Neural progenitor cell (in vitro differentiated cells): ENCODE measurements at regions not wholly inside any gene's neighbourhood (a gene's known extent, or its start where the extent isn't known, plus 50 kb on each side); places are given as distances from the start of the nearest gene placed in this dataset.

Experiments used
- CTCF ChIP-seq: fragments of 200-600 bp; sonication (generic); IDR thresholded peaks from 2 replicates; pipeline ENCODE4 v1.5.1; 2017; ENCODE audit warnings: antibody characterized with exemption, mild to moderate bottlenecking
- EZH2 ChIP-seq: fragments of 200-600 bp; sonication (generic); IDR thresholded peaks from 2 replicates; pipeline ENCODE4 v1.6.1; 2017; ENCODE audit warnings: antibody characterized with exemption, mild to moderate bottlenecking, moderate library complexity
- EZH2phosphoT487 ChIP-seq: fragments of 200-600 bp; sonication (generic); IDR thresholded peaks from 2 replicates; pipeline ENCODE4 v1.6.1; 2017; ENCODE audit warnings: antibody characterized with exemption

- TF ChIP-seq EZH2phosphoT487 = no peak
- TF ChIP-seq EZH2 = no peak
- TF ChIP-seq CTCF = no peak
Measured at GRCh38 chr6:44571510-44571909, 184.0 kb downstream of the CDC5L start.
